Endodermal cell (in vitro differentiated cells): ENCODE measurements at regions not wholly inside any gene's neighbourhood (a gene's known extent, or its start where the extent isn't known, plus 50 kb on each side); places are given as distances from the start of the nearest gene placed in this dataset.

Experiments
- DNase-seq: peaks from one replicate; pipeline ENCODE4 v3.0.0-alpha.2; 2017
- H3K27ac ChIP-seq: 2 replicates; pipeline ENCODE4 v1.5.1; 2013; ENCODE audit warnings: mild to moderate bottlenecking, low read depth, low read length, moderate library complexity
- H3K27me3 ChIP-seq: 2 replicates; pipeline ENCODE4 v1.6.1; 2013; ENCODE audit warnings: mild to moderate bottlenecking, low read length, moderate library complexity; ENCODE audit not compliant: insufficient read depth, control insufficient read depth, poor library complexity, severe bottlenecking
- H3K36me3 ChIP-seq: 2 replicates; pipeline ENCODE4 v1.7.0; 2013; ENCODE audit warnings: mild to moderate bottlenecking, low read length, moderate library complexity; ENCODE audit not compliant: control insufficient read depth, insufficient read depth
- H3K4me1 ChIP-seq: one replicate; pipeline ENCODE4 v1.7.0; 2013; ENCODE audit warnings: low read length; ENCODE audit not compliant: control insufficient read depth, insufficient read depth
- H3K4me3 ChIP-seq: 2 replicates; pipeline ENCODE4 v1.5.1; 2013; ENCODE audit warnings: mild to moderate bottlenecking, low read length, moderate library complexity
- H3K9ac ChIP-seq: 2 replicates; pipeline ENCODE4 v1.6.1; 2013; ENCODE audit warnings: mild to moderate bottlenecking, low read length, moderate library complexity; ENCODE audit not compliant: poor library complexity, severe bottlenecking; ENCODE audit errors: extremely low read depth
- H3K9me3 ChIP-seq: 2 replicates; pipeline ENCODE4 v1.6.1; 2013; ENCODE audit warnings: mild to moderate bottlenecking, low read length, moderate library complexity; ENCODE audit not compliant: control insufficient read depth
- H3K27ac Mint-ChIP-seq: 2 replicates; pipeline ENCODE4 v1.8.0; 2020; ENCODE audit warnings: mixed read lengths
- H3K27me3 Mint-ChIP-seq: 2 replicates; pipeline ENCODE4 v1.8.0; 2021; ENCODE audit warnings: mild to moderate bottlenecking, mixed read lengths; ENCODE audit not compliant: insufficient read depth
- H3K36me3 Mint-ChIP-seq: 2 replicates; pipeline ENCODE4 v1.8.0; 2020; ENCODE audit warnings: low read depth, mixed read lengths
- H3K4me1 Mint-ChIP-seq: 2 replicates; pipeline ENCODE4 v1.8.0; 2020; ENCODE audit warnings: mixed read lengths
- H3K4me3 Mint-ChIP-seq: 2 replicates; pipeline ENCODE4 v1.8.0; 2020; ENCODE audit warnings: mild to moderate bottlenecking, moderate library complexity, mixed read lengths
- H3K9me3 Mint-ChIP-seq: 2 replicates; pipeline ENCODE4 v1.8.0; 2020; ENCODE audit warnings: mild to moderate bottlenecking, mixed read lengths
- WGBS, 2 experiments: methylation state at CpG; one replicate each; pipeline versions ENCODE4 v1.1.5 to v1.1.7; 2013; ENCODE audit warnings: missing lambda C conversion rate in 2 of 2, mixed read lengths in 1 of 2; ENCODE audit not compliant: insufficient coverage in 1 of 2, insufficient read length in 1 of 2; 5-methylcytosine and 5-hydroxymethylcytosine counted together
- TF ChIP-seq, protein P1 (sequence below): fragments of 200-600 bp; sonication (generic); conservative IDR thresholded peaks from 2 replicates; pipeline ENCODE4 v1.5.0; 2021; ENCODE audit warnings: antibody characterized with exemption, mild to moderate bottlenecking

DNA sequence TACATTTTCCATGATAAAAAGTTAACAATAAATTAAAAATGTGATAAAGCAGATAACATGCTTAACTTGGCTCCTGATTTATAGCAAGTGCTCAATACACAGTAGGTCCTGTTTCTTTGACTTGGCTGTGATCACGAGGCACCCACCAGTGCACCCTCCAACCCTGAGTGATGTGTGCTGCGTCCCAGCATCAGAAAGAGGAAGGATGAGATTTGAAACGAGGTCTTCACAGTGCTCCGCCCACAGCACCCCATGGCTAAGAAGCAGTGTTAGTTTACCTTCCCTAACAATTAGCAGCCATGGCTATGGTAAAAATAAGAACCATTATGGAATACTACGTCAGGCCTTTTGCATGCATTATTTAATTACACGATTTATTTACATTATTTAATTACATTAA is 292.0 kb upstream of the ZMIZ1 start:
- no peaks in the 10 kb centered on the region for H3K4me1 ChIP-seq
- no peaks in the 10 kb centered on the region for H3K9me3 ChIP-seq
- peak; percentile 24 for DNase-seq
- no peaks in the 10 kb centered on the region for H3K9me3 Mint-ChIP-seq
- TF ChIP-seq, protein P1, sequence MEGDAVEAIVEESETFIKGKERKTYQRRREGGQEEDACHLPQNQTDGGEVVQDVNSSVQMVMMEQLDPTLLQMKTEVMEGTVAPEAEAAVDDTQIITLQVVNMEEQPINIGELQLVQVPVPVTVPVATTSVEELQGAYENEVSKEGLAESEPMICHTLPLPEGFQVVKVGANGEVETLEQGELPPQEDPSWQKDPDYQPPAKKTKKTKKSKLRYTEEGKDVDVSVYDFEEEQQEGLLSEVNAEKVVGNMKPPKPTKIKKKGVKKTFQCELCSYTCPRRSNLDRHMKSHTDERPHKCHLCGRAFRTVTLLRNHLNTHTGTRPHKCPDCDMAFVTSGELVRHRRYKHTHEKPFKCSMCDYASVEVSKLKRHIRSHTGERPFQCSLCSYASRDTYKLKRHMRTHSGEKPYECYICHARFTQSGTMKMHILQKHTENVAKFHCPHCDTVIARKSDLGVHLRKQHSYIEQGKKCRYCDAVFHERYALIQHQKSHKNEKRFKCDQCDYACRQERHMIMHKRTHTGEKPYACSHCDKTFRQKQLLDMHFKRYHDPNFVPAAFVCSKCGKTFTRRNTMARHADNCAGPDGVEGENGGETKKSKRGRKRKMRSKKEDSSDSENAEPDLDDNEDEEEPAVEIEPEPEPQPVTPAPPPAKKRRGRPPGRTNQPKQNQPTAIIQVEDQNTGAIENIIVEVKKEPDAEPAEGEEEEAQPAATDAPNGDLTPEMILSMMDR: no peak
- no peak overlapping the region for H3K27ac ChIP-seq
- peaks cover 1% of the 10 kb centered on the region for H3K27me3 Mint-ChIP-seq
- H3K36me3 ChIP-seq: no peaks in the 10 kb centered on the region
- H3K4me3 ChIP-seq: no peak overlapping the region
- H3K27ac Mint-ChIP-seq: no peak overlapping the region
- no peak overlapping the region for H3K4me3 Mint-ChIP-seq
- WGBS, 2 experiments: 85 to 93% methylated on average over 2 to 6 of the region's 6 CpGs
- H3K9ac ChIP-seq: no peak overlapping the region
- H3K36me3 Mint-ChIP-seq: no peaks in the 10 kb centered on the region
- no peaks in the 10 kb centered on the region for H3K27me3 ChIP-seq
- peaks cover 14% of the 10 kb centered on the region for H3K4me1 Mint-ChIP-seq

DNA sequence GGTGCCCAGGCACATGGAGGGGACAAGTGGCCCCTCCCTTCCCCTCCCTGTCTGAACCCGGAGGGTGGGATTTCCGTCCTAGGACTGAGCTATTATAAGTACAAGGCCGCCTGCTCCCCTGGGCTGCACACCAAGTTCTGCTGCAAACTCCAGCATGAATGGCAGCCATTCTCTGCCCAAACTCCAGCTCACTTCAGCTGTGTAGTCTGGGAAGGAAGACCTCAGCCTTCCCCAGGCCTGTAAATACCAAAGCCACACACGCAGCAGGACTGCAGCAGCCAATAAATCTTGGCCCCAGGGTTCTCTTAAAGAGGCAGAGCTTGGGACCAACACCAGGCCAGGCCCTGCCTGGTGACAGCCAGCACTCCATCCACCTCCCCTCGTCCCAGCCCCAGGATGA is 291.3 kb upstream of the ZMIZ1 start:
- Histone ChIP-seq H3K4me3 (no peak overlapping the region), H3K9ac (no peak overlapping the region), H3K27me3 (no peaks in the 10 kb centered on the region), H3K9me3 (no peaks in the 10 kb centered on the region), H3K27ac (peak overlapping the region; percentile 6), H3K36me3 (no peaks in the 10 kb centered on the region), H3K4me1 (no peaks in the 10 kb centered on the region)
- Mint-ChIP-seq H3K36me3 (no peaks in the 10 kb centered on the region), H3K4me1 (peaks cover 14% of the 10 kb centered on the region), H3K27ac (no peak overlapping the region), H3K9me3 (no peaks in the 10 kb centered on the region), H3K4me3 (no peak overlapping the region), H3K27me3 (peaks cover 1% of the 10 kb centered on the region)
- TF ChIP-seq, protein P1: no peak
- WGBS, 2 experiments: 80 to 83% methylated on average over 3 to 5 of the region's 5 CpGs
- DNase-seq: peak; percentile 55

DNA sequence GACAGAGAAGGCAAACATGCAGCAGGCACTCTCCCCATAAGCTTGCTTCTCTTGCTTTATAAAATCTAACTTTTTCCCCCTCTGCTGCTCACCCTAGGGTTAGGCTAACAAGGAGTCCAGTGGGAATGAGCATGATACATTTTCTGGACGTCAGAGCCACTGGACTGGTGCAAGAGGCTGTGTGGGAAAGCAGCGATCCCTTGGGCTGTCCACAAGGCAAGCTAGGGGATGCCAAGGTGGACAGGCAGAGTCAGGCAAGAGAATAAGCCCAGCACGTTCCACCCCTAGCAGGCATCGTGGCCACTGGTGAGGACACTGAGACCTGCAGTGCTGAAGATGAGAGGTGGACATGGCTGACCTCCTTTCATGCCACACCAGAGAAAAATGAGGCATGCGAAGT is 290.9 kb upstream of the ZMIZ1 start:
- WGBS, 2 experiments: 88 to 92% methylated on average over 4 to 5 of the region's 5 CpGs

More for the DNA sequence above, 290.9 kb upstream of the ZMIZ1 start:
- Histone ChIP-seq H3K4me1 (no peaks in the 10 kb centered on the region), H3K36me3 (no peaks in the 10 kb centered on the region), H3K27ac (no peak overlapping the region), H3K9me3 (no peaks in the 10 kb centered on the region), H3K9ac (no peak overlapping the region), H3K4me3 (no peak overlapping the region), H3K27me3 (no peaks in the 10 kb centered on the region)
- peaks cover under 1% of the 10 kb centered on the region for H3K9me3 Mint-ChIP-seq
- no peak overlapping the region for H3K4me3 Mint-ChIP-seq
- H3K4me1 Mint-ChIP-seq: peaks cover 14% of the 10 kb centered on the region
- H3K27me3 Mint-ChIP-seq: peaks cover 1% of the 10 kb centered on the region
- TF ChIP-seq, protein P1: no peak
- H3K36me3 Mint-ChIP-seq: no peaks in the 10 kb centered on the region
- peak; percentile 34 for DNase-seq
- no peak overlapping the region for H3K27ac Mint-ChIP-seq
